K562 (cell line): ENCODE measurements at regions not wholly inside any gene's neighbourhood (a gene's known extent, or its start where the extent isn't known, plus 50 kb on each side); places are given as distances from the start of the nearest gene placed in this dataset.
A peak's percentile ranks its signal among the peaks of the same experiment; 100 is the strongest.

Experiments used
- ATAC-seq: fragments of 200-7000 bp; cut with Tn5 transposase; 3 replicates; pipeline ENCODE4 v1.9.1; 2020; ENCODE audit warnings: moderate library complexity
- BruUV-seq: library from RNA; stranded (reverse); fragments of 400-500 nt; replicated peaks from 2 replicates; lab custom pipeline; 2021; lab: Mats Ljungman, UMichigan
- CTCF ChIA-PET: fragments of 300-600 bp; formaldehyde crosslinking; extraction: SDS; loops from one replicate; lab custom pipeline; 2021; ENCODE audit warnings: low intra/inter-chr PET ratio; lab: Yijun Ruan, JAX
- POLR2A ChIA-PET: fragments of 300-600, 350-650 bp; sonication (Branson Sonifier 250); formaldehyde crosslinking; extraction: SDS; loops from one replicate; lab custom pipeline; 2021; ENCODE audit warnings: antibody characterized with exemption, inconsistent platforms; lab: Yijun Ruan, JAX
- DNase-seq, 4 experiments: peaks; one replicate each; pipeline versions ENCODE4 v3.0.0 to v3.0.0-alpha.2; 2011 to 2018; ENCODE audit warnings: low spot score in 3 of 4, mixed read lengths in 3 of 4; ENCODE audit errors: extremely low read depth in 1 of 4
- FAIRE-seq: peaks from 2 replicates; lab custom pipeline; 2011; peaks lifted over from hg19 to GRCh38; lab: Jason Lieb, UNC
- H2AFZ ChIP-seq: 2 replicates; pipeline ENCODE4 v1.6.0; 2011; ENCODE audit warnings: low read depth, low read length, control low read depth, inconsistent platforms
- H3K27ac ChIP-seq: fragments of 200-600 bp; 3 replicates; pipeline ENCODE4 v1.8.0; 2011; ENCODE audit warnings: low read depth, mild to moderate bottlenecking, control low read depth, inconsistent platforms, low read length, moderate library complexity, mixed read lengths; ENCODE audit errors: extremely low read depth
- H3K27me3 ChIP-seq, 2 experiments: fragments of 300-600 bp in 1 of 2; 2 replicates in 1 of 2; 3 replicates in 1 of 2; pipeline versions ENCODE4 v1.6.0 to v1.8.0; 2011; ENCODE audit warnings: inconsistent platforms in 2 of 2, low read length in 2 of 2, mild to moderate bottlenecking in 1 of 2, mixed read lengths in 1 of 2, moderate library complexity in 1 of 2; ENCODE audit not compliant: control insufficient read depth in 2 of 2, insufficient read depth in 2 of 2
- H3K36me3 ChIP-seq: fragments of 300-600 bp; 3 replicates; pipeline ENCODE4 v1.8.0; 2011; ENCODE audit warnings: mild to moderate bottlenecking, low read length, inconsistent platforms; ENCODE audit not compliant: control insufficient read depth, insufficient read depth
- H3K4me1 ChIP-seq, 2 experiments: fragments of 200-600 bp in 1 of 2; replicated peaks in 1 of 2; 2 replicates in 1 of 2; 3 replicates in 1 of 2; pipeline versions ENCODE4 v1.5.1 to v1.8.0; 2011; ENCODE audit warnings: inconsistent platforms in 2 of 2, low read length in 2 of 2, mild to moderate bottlenecking in 1 of 2, mixed read lengths in 1 of 2, moderate library complexity in 1 of 2; ENCODE audit not compliant: control insufficient read depth in 2 of 2, insufficient read depth in 2 of 2
- H3K4me2 ChIP-seq: 2 replicates; pipeline ENCODE4 v1.6.1; 2011; ENCODE audit warnings: low read length, control low read depth, inconsistent platforms, mixed read lengths; ENCODE audit not compliant: insufficient read depth
- H3K4me3 ChIP-seq: fragments of 200-600 bp; sonication (generic), shearing (Covaris generic); 2 replicates; pipeline ENCODE4 v1.5.1; 2016; ENCODE audit warnings: control low read depth, inconsistent platforms
- H3K79me2 ChIP-seq: fragments of 200-600 bp; 3 replicates; pipeline ENCODE4 v1.8.0; 2011; ENCODE audit warnings: low read length, inconsistent platforms; ENCODE audit not compliant: control insufficient read depth, insufficient read depth
- H3K9ac ChIP-seq, 2 experiments: 2 replicates each; pipeline versions ENCODE4 v1.6.0 to v1.6.1; 2011; ENCODE audit warnings: low read depth in 2 of 2, low read length in 2 of 2, control low read depth in 1 of 2, inconsistent platforms in 1 of 2, mild to moderate bottlenecking in 1 of 2, mixed read lengths in 1 of 2; ENCODE audit not compliant: insufficient read depth in 1 of 2
- H3K9me1 ChIP-seq: one replicate; pipeline ENCODE4 v1.6.0; 2011; ENCODE audit warnings: inconsistent platforms, mild to moderate bottlenecking, low read length, moderate library complexity; ENCODE audit not compliant: control insufficient read depth, insufficient read depth
- H3K9me3 ChIP-seq: replicated peaks from 2 replicates; pipeline ENCODE4 v1.5.1; 2011; ENCODE audit warnings: low read depth, low read length, inconsistent platforms; ENCODE audit not compliant: control insufficient read depth, insufficient read depth
- H4K20me1 ChIP-seq: replicated peaks from 2 replicates; pipeline ENCODE4 v1.6.1; 2011; ENCODE audit warnings: low read length, inconsistent platforms, mixed read lengths; ENCODE audit not compliant: control insufficient read depth, insufficient read depth
- DIDO1 ChIP-seq: fragments of 450-650 bp; IDR thresholded peaks from 2 replicates; pipeline ENCODE4 v1.6.1; 2016; ENCODE audit warnings: low read depth, missing biosample characterization, missing genetic modification characterization
- RAD21 ChIP-seq, 2 experiments: fragments of 250-450 bp in 1 of 2; fragments of 450-650 bp in 1 of 2; sonication (Bioruptor Pico) in 1 of 2; formaldehyde crosslinking in 1 of 2; IDR thresholded peaks in 1 of 2; conservative IDR thresholded peaks in 1 of 2; 2 replicates each; pipeline versions ENCODE4 v1.4.0 to v1.8.0; 2020 to 2022; ENCODE audit warnings: mild to moderate bottlenecking in 2 of 2, moderate library complexity in 1 of 2
- RREB1 ChIP-seq: fragments of 250-450 bp; sonication (Bioruptor Pico); IDR thresholded peaks from 2 replicates; pipeline ENCODE4 v1.4.0; 2020
- RUNX1 ChIP-seq: sonication (generic); IDR thresholded peaks from 2 replicates; pipeline ENCODE4 v1.6.1; 2016; ENCODE audit warnings: antibody characterized with exemption, low read depth
- TCF3 ChIP-seq: sonication (generic); formaldehyde crosslinking; IDR thresholded peaks from 2 replicates; pipeline ENCODE4 v1.4.0; 2020; ENCODE audit warnings: mild to moderate bottlenecking, missing genetic modification reagents
- WGBS: fragments of 100-300 bp; shearing (Covaris generic); methylation state at CpG from one replicate; pipeline ENCODE4 v1.1.6; 2016; ENCODE audit warnings: low coverage, mixed read lengths; ENCODE audit not compliant: insufficient coverage; ENCODE audit errors: missing lambda C conversion rate; 5-methylcytosine and 5-hydroxymethylcytosine counted together
- in situ Hi-C: fragments of 300-500 bp; cut with MboI; formaldehyde crosslinking; loops from 4 replicates; pipeline ENCODE4 v1.15.0; 2018; ENCODE audit warnings: inconsistent platforms, mixed read lengths
- intact Hi-C: fragments of 100-400 bp; cut with micrococcal nuclease; formaldehyde crosslinking; loops from 2 replicates; pipeline ENCODE4 v1.14.2; 2022

DNA sequence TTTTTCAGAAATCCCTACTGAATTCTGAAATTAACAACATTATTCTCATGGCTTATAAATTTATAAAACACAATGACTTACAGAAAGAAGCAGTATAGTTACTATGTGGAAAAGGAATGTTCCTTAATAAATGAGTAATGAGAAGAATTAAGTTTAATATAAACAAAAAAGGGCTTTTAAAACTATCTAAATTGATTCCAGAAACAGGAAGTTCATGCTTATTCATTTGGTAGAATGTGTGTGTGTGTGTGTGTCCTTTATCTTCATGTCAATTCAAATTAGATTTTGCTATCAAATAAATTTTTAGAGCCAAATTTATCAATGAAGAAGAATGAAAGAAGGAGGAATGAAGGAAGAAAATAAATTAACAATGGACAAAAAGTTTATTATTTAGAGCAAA is 440.8 kb upstream of the LRRTM4 start (continued):
- no peak for TF ChIP-seq RREB1 (CRISPR knock-in tag)

DNA sequence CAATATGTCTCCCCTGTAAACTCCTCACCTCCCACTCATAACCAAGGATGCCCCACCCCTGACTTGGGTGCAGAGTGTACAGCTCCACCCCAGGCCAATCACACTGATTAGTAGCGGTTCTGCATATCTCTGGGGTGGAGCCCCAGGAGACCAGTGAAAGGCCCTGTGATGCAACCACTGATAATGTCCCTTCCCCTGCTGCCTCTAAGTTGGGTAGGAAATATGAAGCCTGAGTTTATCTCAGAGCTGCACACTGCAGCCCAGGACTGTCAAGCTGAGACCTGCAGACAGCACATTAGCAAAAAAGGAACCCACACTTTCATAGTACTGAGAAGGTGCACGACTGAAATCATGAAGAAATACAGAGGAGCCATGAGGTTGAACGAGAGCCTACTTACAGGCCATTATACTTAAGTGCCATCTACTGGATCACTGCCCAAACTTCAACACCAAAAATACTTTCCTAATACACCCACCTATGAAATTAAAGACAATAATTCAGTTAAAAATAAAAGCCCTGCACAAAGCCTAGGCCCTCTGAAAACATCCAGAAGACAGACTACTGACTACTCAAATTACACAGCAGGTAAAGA is 455.4 kb upstream of the LRRTM4 start:
- BruUV-seq, result no TSS peak
- Histone ChIP-seq H3K9me1 (no peaks in the 10 kb centered on the region), H3K9ac (no peak overlapping the region), H3K36me3 (no peaks in the 10 kb centered on the region), H3K27ac (no peak overlapping the region), H3K79me2 (no peaks in the 10 kb centered on the region), H3K4me2 (no peak overlapping the region), H3K4me1 (no peaks in the 10 kb centered on the region), H3K9me3 (no peaks in the 10 kb centered on the region; the same call in 1 of the 2 replicates), H3K27me3 (no peaks in the 10 kb centered on the region), H2AFZ (no peak overlapping the region), H3K4me3 (no peak overlapping the region), H4K20me1 (no peaks in the 10 kb centered on the region)
- 0% methylated on average over 3 of the region's 3 CpGs for WGBS
- intact Hi-C loops (no loop called here), in situ Hi-C loops (no loop called here)
- FAIRE-seq, result no peak
- TF ChIP-seq DIDO1 (no peak), RAD21 (CRISPR knock-in tag; conservative IDR thresholded peaks at IDR 0.05 in 1 of 2, IDR thresholded peaks at IDR 0.05 in 1 of 2) (peak in 1 of 2 experiments; percentile 18; a peak in 1 of 4 replicates), RUNX1 (no peak), TCF3 (peak; percentile 56; the same call in 1 of the 2 replicates)
- POLR2A ChIA-PET, result interaction anchor here (0.6 kb wide), 1 partner anchor 15 kb away, joined by 3 read pairs; no protein-coding TSS in a partner anchor
- DNase-seq, result peak in 3 of 4 experiments; percentile 1 to 5 (median 5)
- CTCF ChIA-PET, result no interaction called here
- ATAC-seq, result peak; percentile 38; the same call in 1 of the 3 replicates
